ENCODE measurements at regions not wholly inside any gene's neighbourhood (a gene's known extent, or its start where the extent isn't known, plus 50 kb on each side); places are given as distances from the start of the nearest gene placed in this dataset.
A peak's percentile ranks its signal among the peaks of the same experiment; 100 is the strongest.

DNA sequence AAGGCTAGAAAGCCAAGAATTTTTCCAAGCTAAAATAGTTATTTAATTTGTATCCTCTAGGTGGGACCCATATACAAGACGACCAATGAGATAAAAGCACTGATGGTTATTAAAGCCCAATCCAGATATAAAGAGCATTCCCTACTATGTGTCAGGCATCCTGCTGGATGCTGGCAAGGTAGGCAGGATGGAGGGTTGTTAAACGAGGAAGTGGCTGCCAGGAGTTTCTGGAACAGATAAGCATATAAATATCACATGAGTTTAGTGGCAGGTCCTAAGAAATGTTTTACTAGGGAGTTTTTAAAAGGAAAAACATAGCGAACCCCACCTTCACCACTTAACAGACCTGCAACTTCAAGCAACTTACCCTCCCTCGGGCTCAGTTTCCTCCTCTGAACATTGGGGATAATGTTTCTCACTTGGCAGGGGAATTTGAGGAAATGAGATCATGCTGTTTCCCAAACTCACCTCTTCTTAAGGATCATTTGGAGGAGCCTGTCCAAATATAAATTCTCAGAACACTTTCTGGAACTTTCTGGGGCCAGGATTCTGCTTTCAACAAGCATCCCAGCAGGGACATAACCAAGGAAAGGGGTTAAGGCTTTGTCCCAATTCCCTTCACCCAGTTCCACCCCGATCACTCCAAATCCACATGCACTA, 94.3 kb upstream of the LDB2 start:
- TF ChIP-seq, protein P1, sequence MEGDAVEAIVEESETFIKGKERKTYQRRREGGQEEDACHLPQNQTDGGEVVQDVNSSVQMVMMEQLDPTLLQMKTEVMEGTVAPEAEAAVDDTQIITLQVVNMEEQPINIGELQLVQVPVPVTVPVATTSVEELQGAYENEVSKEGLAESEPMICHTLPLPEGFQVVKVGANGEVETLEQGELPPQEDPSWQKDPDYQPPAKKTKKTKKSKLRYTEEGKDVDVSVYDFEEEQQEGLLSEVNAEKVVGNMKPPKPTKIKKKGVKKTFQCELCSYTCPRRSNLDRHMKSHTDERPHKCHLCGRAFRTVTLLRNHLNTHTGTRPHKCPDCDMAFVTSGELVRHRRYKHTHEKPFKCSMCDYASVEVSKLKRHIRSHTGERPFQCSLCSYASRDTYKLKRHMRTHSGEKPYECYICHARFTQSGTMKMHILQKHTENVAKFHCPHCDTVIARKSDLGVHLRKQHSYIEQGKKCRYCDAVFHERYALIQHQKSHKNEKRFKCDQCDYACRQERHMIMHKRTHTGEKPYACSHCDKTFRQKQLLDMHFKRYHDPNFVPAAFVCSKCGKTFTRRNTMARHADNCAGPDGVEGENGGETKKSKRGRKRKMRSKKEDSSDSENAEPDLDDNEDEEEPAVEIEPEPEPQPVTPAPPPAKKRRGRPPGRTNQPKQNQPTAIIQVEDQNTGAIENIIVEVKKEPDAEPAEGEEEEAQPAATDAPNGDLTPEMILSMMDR (IDR thresholded peaks at IDR 0.05; ENCODE audit: insufficient read depth, low read depth, low read length, missing control alignments), result no peak
- H3K4me3 ChIP-seq (ENCODE audit: low read length), result no peak overlapping the region
- no peak for DNase-seq (ENCODE audit: low read depth)

DNA sequence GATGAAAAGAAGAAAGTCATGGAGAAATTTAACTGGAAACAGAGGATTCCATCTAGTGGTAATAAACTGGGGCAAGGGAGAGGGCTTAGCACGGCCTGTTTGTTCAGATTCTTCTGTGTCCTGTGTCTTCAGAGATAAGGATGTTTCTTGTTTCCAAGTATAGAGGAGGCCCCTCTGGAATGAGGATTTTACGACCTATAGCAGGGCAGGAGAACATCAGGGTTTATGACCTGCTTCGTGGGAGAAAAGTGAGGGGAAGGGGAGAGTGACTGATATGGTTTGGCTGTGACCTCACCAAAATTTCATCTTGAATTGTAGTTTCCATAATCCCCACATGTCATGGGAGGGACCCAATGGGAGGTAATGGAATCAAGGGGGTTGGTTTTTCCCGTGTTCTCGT, 93.0 kb upstream of the LDB2 start:
- H3K4me3 ChIP-seq (ENCODE audit: low read length), result no peak overlapping the region
- no peak for DNase-seq (ENCODE audit: low read depth)
- TF ChIP-seq, protein P1 (IDR thresholded peaks at IDR 0.05; ENCODE audit: insufficient read depth, low read depth, low read length, missing control alignments), result no peak

DNA sequence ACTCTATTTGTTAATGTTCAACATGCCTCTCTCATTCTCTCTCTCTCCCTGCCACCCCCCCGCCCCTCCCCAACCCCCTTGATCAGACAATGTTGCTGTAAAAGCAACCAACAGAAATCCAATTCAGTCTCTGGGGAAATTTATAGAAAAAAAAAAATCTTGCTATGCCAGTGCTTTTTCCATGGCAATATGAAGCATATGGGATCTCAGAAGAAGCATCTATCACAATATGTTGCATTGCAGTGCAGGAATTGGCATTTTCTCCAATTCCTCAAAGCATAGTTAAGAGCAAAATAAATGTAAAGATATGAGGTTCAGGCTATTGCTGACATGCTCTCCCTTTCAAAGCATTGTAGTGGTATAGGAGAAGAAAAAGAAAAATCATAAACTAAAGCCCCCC, 90.9 kb upstream of the LDB2 start:
- TF ChIP-seq, protein P1 (IDR thresholded peaks at IDR 0.05; ENCODE audit: insufficient read depth, low read depth, low read length, missing control alignments), result no peak
- no peak overlapping the region for H3K4me3 ChIP-seq (ENCODE audit: low read length)
- DNase-seq (ENCODE audit: low read depth), result no peak

DNA sequence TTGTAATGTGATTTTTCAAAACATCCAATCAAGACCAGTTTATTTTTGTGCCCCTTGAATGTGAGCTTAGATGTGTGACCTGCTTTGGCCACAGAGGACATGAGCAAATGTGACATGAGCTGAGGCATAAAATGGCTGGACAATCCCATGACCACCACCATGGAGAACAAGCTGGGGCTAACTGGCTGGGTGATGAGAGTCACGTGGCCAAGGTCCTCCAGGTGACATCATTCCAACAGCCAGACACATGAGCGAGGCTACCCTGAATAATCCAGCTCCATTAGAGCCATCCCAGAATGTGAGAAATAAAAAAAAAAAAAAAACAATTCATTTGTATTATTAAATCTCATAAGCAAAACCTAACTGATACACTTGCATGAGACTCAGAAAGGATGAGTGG, 90.4 kb upstream of the LDB2 start:
- H3K4me3 ChIP-seq (ENCODE audit: low read length), result no peak overlapping the region
- TF ChIP-seq, protein P1 (IDR thresholded peaks at IDR 0.05; ENCODE audit: insufficient read depth, low read depth, low read length, missing control alignments), result no peak
- DNase-seq (ENCODE audit: low read depth), result no peak

DNA sequence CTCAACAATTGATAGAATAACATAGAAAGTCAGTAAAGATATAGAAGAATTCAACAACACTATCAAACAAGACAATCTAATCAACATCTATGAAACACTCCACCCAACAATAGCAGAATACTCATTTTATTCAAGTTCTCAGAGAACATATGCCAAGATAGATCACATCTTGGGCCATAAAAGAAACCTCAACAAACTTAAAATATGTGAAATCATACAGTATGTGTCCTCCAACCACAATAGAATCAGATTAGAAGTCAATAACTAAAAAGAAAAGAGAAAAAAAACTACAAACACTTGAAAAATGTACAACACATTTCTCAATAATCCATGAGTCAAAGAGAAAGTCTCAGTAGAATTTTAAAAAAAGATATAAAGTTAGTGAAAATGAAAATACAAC, 78.6 kb upstream of the LDB2 start:
- TF ChIP-seq, protein P1 (IDR thresholded peaks at IDR 0.05; ENCODE audit: insufficient read depth, low read depth, low read length, missing control alignments), result no peak
- DNase-seq (ENCODE audit: low read depth), result no peak
- no peak overlapping the region for H3K4me3 ChIP-seq (ENCODE audit: low read length)

DNA sequence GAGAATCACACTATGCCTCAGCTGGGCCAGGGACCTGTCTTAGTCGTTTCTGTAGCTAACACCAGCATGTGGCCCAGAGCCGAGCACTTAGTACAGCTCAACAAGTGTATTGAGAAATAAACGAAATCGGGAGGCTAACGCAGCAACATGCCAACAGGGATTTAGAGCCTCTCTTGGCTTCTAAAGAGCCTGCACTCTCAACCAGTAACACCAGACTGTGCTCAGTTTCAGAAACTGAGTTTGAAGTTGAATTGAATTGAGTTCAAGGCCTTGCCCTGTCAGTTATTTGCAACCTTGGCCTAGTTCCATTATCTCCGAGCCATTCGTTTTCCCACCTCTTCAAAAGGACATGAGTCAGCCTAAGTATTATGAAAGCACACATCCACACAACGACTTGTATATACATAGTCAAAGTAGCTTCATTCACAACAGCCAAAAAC, 71.3 kb upstream of the LDB2 start:
- TF ChIP-seq, protein P1 (IDR thresholded peaks at IDR 0.05; ENCODE audit: insufficient read depth, low read depth, low read length, missing control alignments), result no peak
- peak; percentile 64 for DNase-seq (ENCODE audit: low read depth)

DNA sequence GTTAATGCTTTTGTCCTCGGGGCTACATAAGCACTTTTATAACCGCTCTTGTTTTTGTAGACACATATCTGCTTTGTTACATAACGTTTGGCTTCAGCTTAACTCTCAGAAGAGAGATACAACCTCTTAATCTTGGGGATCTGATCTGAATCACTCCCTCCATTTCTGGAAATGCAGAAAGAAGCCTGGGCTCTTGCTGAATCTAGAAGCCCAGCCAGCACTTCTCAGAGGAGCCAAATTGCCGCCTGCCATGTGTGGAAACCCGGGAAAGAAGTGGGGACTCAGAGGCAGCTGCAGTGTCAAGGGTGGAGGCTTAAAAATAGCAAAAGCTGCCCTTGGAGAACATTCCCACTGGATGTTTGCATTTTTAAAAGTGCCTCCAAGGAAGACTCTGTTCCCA, 69.3 kb upstream of the LDB2 start:
- TF ChIP-seq, protein P1 (IDR thresholded peaks at IDR 0.05; ENCODE audit: insufficient read depth, low read depth, low read length, missing control alignments), result no peak
- DNase-seq (ENCODE audit: low read depth), result no peak
- H3K4me3 ChIP-seq (ENCODE audit: low read length), result no peak overlapping the region

More for the DNA sequence above, 71.3 kb upstream of the LDB2 start:
- no peak overlapping the region for H3K4me3 ChIP-seq (ENCODE audit: low read length)
